Caco-2 (cell line): ENCODE measurements at regions not wholly inside any gene's neighbourhood (a gene's known extent, or its start where the extent isn't known, plus 50 kb on each side); places are given as distances from the start of the nearest gene placed in this dataset.

Source experiments
- BruUV-seq: library from RNA; stranded (reverse); fragments of 400-500 nt; replicated peaks from 2 replicates; lab custom pipeline; 2021; lab: Mats Ljungman, UMichigan
- CTCF ChIA-PET: fragments of 300-600 bp; sonication (Branson Sonifier 250); formaldehyde crosslinking; loops from one replicate; lab custom pipeline; 2022; ENCODE audit warnings: antibody characterized with exemption; lab: Charles Lee
- POLR2A ChIA-PET: fragments of 300-600 bp; sonication (Branson Sonifier 250); formaldehyde crosslinking; loops from one replicate; lab custom pipeline; 2022; ENCODE audit warnings: antibody characterized with exemption; lab: Charles Lee
- DNase-seq, 2 experiments: peaks; one replicate each; pipeline versions ENCODE4 v3.0.0 to v3.0.0-alpha.2; 2020 to 2022
- H3K27me3 ChIP-seq: replicated peaks from 2 replicates; pipeline ENCODE4 v1.6.0; 2011; ENCODE audit warnings: low read length; ENCODE audit not compliant: control insufficient read depth, insufficient read depth
- H3K36me3 ChIP-seq: 2 replicates; pipeline ENCODE4 v1.5.1; 2011; ENCODE audit warnings: low read length; ENCODE audit not compliant: control insufficient read depth, insufficient read depth
- H3K4me1 ChIP-seq: fragments of 250-450 bp; sonication (Bioruptor Pico); 2 replicates; pipeline ENCODE4 v1.5.1; 2020; ENCODE audit warnings: mild to moderate bottlenecking
- H3K4me3 ChIP-seq: 2 replicates; pipeline ENCODE4 v1.5.1; 2011; ENCODE audit warnings: low read depth, mild to moderate bottlenecking, control low read depth, low read length
- H3K9me3 ChIP-seq: fragments of 250-450 bp; sonication (Bioruptor Pico); 2 replicates; pipeline ENCODE4 v1.5.1; 2020; ENCODE audit warnings: mild to moderate bottlenecking, moderate library complexity
- H3K27ac Mint-ChIP-seq: one replicate; pipeline ENCODE4 v1.8.0; 2022; ENCODE audit warnings: mixed read lengths; ENCODE audit not compliant: unreplicated experiment
- H3K27me3 Mint-ChIP-seq: one replicate; pipeline ENCODE4 v1.8.0; 2022; ENCODE audit warnings: mixed read lengths; ENCODE audit not compliant: insufficient read depth, unreplicated experiment
- H3K36me3 Mint-ChIP-seq: one replicate; pipeline ENCODE4 v1.8.0; 2022; ENCODE audit warnings: mild to moderate bottlenecking, mixed read lengths; ENCODE audit not compliant: insufficient read depth, unreplicated experiment
- H3K4me1 Mint-ChIP-seq: one replicate; pipeline ENCODE4 v1.8.0; 2022; ENCODE audit warnings: low read depth, mixed read lengths; ENCODE audit not compliant: unreplicated experiment
- H3K4me3 Mint-ChIP-seq: one replicate; pipeline ENCODE4 v1.8.0; 2022; ENCODE audit warnings: mild to moderate bottlenecking, moderate library complexity, mixed read lengths; ENCODE audit not compliant: unreplicated experiment
- H3K9me3 Mint-ChIP-seq: one replicate; pipeline ENCODE4 v1.8.0; 2022; ENCODE audit warnings: mixed read lengths; ENCODE audit not compliant: unreplicated experiment
- intact Hi-C: fragments of 100-400 bp; cut with micrococcal nuclease; formaldehyde crosslinking; loops from one replicate; pipeline ENCODE4 v1.10.0; 2022; ENCODE audit not compliant: unreplicated experiment
- TF ChIP-seq, protein P1 (sequence below), 2 experiments: fragments of 200-600 bp in 1 of 2; IDR thresholded peaks; 1 replicate in 1 of 2; 2 replicates in 1 of 2; pipeline versions ENCODE4 v1.5.1 to v1.8.0; 2011 to 2022; ENCODE audit warnings: antibody characterized with exemption in 1 of 2, control low read depth in 1 of 2, inconsistent platforms in 1 of 2, low read depth in 1 of 2, low read length in 1 of 2, mild to moderate bottlenecking in 1 of 2, moderate library complexity in 1 of 2; ENCODE audit not compliant: insufficient read depth in 1 of 2, severe bottlenecking in 1 of 2, unreplicated experiment in 1 of 2

DNA sequence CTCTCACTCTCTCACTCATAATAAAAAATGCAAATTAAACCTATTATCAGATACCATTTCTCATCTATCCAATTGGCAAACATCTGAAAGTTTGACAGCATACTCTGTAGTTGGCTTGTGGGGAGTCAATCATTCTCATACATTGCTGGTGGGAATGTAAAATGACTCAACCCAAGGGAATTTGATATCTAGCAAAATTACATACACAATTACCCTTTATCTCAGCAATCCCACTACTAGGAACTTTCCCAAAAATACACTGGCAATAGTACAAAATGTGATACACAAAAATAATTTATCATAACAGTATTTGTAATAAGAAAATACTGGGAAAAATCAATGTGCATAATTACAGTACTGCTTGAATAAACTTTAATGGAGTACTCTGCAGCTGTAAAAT lies 731.3 kb downstream of the DTWD2 start:
- H3K4me3 ChIP-seq, result no peak overlapping the region
- no peaks in the 10 kb centered on the region for H3K36me3 ChIP-seq
- Mint-ChIP-seq H3K27ac (no peak overlapping the region), H3K36me3 (no peaks in the 10 kb centered on the region), H3K9me3 (no peaks in the 10 kb centered on the region), H3K27me3 (no peaks in the 10 kb centered on the region), H3K4me3 (no peak overlapping the region), H3K4me1 (no peaks in the 10 kb centered on the region)
- H3K9me3 ChIP-seq, result no peaks in the 10 kb centered on the region
- POLR2A ChIA-PET, result no interaction called here
- no TSS peak for BruUV-seq
- intact Hi-C loops, result no loop called here
- TF ChIP-seq, protein P1, sequence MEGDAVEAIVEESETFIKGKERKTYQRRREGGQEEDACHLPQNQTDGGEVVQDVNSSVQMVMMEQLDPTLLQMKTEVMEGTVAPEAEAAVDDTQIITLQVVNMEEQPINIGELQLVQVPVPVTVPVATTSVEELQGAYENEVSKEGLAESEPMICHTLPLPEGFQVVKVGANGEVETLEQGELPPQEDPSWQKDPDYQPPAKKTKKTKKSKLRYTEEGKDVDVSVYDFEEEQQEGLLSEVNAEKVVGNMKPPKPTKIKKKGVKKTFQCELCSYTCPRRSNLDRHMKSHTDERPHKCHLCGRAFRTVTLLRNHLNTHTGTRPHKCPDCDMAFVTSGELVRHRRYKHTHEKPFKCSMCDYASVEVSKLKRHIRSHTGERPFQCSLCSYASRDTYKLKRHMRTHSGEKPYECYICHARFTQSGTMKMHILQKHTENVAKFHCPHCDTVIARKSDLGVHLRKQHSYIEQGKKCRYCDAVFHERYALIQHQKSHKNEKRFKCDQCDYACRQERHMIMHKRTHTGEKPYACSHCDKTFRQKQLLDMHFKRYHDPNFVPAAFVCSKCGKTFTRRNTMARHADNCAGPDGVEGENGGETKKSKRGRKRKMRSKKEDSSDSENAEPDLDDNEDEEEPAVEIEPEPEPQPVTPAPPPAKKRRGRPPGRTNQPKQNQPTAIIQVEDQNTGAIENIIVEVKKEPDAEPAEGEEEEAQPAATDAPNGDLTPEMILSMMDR (IDR thresholded peaks at IDR 0.05; ENCODE audit: insufficient read depth in 1 of 2, low read depth in 1 of 2, low read length in 1 of 2, severe bottlenecking in 1 of 2, unreplicated experiment in 1 of 2), result no peak
- CTCF ChIA-PET, result no interaction called here
- H3K4me1 ChIP-seq, result 0 out of 2 replicates have a peak, but pooled peaks cover 3% of the 10 kb centered on the region
- DNase-seq, result no peak
- no peaks in the 10 kb centered on the region for H3K27me3 ChIP-seq

DNA sequence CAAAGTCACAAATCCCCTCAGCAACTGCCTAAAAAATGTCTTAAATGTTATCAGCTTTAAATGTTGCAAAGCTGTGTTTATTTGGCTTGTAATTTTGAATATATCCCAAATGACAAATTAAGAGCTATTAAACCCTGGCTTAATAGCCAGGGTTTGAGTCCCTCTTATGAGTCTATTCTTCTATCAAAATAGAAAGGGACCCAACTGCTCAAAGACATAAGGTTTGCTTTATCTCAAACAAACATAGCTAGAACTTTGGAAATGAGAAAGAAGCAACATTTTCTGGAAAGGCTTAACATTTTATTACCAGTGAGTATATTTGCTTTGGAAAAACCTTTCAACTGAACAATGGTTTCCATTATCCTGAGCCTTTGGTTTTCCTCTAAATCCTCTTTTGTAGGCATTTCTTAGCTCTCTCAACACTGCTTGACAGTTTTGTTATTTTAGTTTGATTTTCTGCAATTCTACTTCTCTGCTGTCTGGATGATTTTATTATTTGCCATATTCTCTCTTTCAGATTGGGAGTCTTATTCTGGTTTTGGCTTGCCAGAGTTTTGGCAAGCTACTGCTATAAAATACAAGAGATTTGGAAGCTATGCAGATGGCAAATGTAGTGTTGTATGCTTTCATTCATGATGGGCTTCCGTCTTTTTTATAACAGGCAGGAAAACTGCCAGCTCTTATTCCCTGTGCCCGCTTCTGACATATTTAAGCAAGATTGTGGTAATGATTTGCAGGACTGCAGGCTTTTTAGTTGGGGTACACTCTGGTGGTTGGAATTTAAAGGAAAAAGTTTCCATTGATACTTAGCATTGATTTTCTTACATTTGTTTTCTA lies 734.9 kb downstream of the DTWD2 start:
- H3K36me3 Mint-ChIP-seq, result no peaks in the 10 kb centered on the region
- Histone ChIP-seq H3K27me3 (no peaks in the 10 kb centered on the region), H3K9me3 (peaks cover 9% of the 10 kb centered on the region; the same call in 1 of the 2 replicates), H3K4me1 (no peaks in the 10 kb centered on the region), H3K36me3 (no peaks in the 10 kb centered on the region), H3K4me3 (no peak overlapping the region)
- no peaks in the 10 kb centered on the region for H3K4me1 Mint-ChIP-seq
- ChIA-PET POLR2A (no interaction called here), CTCF (no interaction called here)
- intact Hi-C loops, result no loop called here
- TF ChIP-seq, protein P1 (IDR thresholded peaks at IDR 0.05; ENCODE audit: insufficient read depth in 1 of 2, low read depth in 1 of 2, low read length in 1 of 2, severe bottlenecking in 1 of 2, unreplicated experiment in 1 of 2), result no peak
- H3K4me3 Mint-ChIP-seq, result no peak overlapping the region
- peaks cover 25% of the 10 kb centered on the region for H3K9me3 Mint-ChIP-seq
- no TSS peak for BruUV-seq
- no peaks in the 10 kb centered on the region for H3K27me3 Mint-ChIP-seq
- no peak overlapping the region for H3K27ac Mint-ChIP-seq
- no peak for DNase-seq

DNA sequence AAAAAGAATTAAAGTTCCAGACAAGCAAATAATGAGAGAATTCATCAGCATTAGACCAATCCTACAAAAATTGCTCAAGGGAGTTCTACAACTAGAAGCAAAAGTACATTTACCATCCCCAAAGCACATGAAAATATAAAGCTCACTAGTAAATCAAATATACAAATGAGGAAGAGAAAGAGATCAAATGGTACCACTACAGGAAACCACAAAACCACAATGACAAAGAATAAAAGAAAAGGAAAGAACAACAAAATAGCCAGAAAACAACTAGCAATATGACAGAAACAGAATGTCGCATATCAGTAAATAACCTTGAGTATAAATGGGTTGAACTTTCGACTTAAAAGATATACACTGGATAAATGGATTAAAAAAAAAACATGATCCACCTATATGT lies 739.0 kb downstream of the DTWD2 start:
- Mint-ChIP-seq H3K27ac (no peak overlapping the region), H3K9me3 (peaks cover 31% of the 10 kb centered on the region), H3K4me3 (no peak overlapping the region), H3K36me3 (no peaks in the 10 kb centered on the region), H3K4me1 (no peaks in the 10 kb centered on the region), H3K27me3 (no peaks in the 10 kb centered on the region)
- POLR2A ChIA-PET, result no interaction called here
- BruUV-seq, result no TSS peak
- Histone ChIP-seq H3K27me3 (no peaks in the 10 kb centered on the region), H3K36me3 (no peaks in the 10 kb centered on the region), H3K9me3 (peaks cover 9% of the 10 kb centered on the region; the same call in 1 of the 2 replicates), H3K4me1 (no peaks in the 10 kb centered on the region), H3K4me3 (no peak overlapping the region)
- TF ChIP-seq, protein P1 (IDR thresholded peaks at IDR 0.05; ENCODE audit: insufficient read depth in 1 of 2, low read depth in 1 of 2, low read length in 1 of 2, severe bottlenecking in 1 of 2, unreplicated experiment in 1 of 2), result no peak
- intact Hi-C loops, result no loop called here
- DNase-seq, result no peak
- CTCF ChIA-PET, result no interaction called here
